ENCODE measurements at regions not wholly inside any gene's neighbourhood (a gene's known extent, or its start where the extent isn't known, plus 50 kb on each side); places are given as distances from the start of the nearest gene placed in this dataset.

GRCh38 chr4:138689593-138689992 is 326.0 kb upstream of the NOCT start:
- no peaks in the 10 kb centered on the region for H3K36me3 ChIP-seq (ENCODE audit: control insufficient read depth, low read length)
- TF ChIP-seq EZH2phosphoT487 (IDR thresholded peaks at IDR 0.05; ENCODE audit: borderline replicate concordance, low read length) (no peak), CTCF (IDR thresholded peaks at IDR 0.05; ENCODE audit: low read depth, low read length, poor library complexity, severe bottlenecking) (no peak)
- no peaks in the 10 kb centered on the region for H3K79me2 ChIP-seq (ENCODE audit: control insufficient read depth, low read length)
- no peak overlapping the region for H3K4me2 ChIP-seq (ENCODE audit: low read length)
- H3F3A ChIP-seq (ENCODE audit: control insufficient read depth, insufficient read depth), result no peaks in the 10 kb centered on the region
- H3K27ac ChIP-seq (ENCODE audit: low read depth, low read length), result no peak overlapping the region
- no peaks in the 10 kb centered on the region; the same call in 1 of the 2 replicates for H3K27me3 ChIP-seq (ENCODE audit: control insufficient read depth, low read length)
- no peak overlapping the region for H3K4me3 ChIP-seq (ENCODE audit: low read length)
- no peaks in the 10 kb centered on the region for H4K20me1 ChIP-seq (ENCODE audit: control insufficient read depth, insufficient read depth, low read depth, low read length)
- H3K9me2 ChIP-seq (replicated peaks; ENCODE audit: control insufficient read depth, low read length), result no peaks in the 10 kb centered on the region
- H3K4me1 ChIP-seq (ENCODE audit: control insufficient read depth, low read length), result no peaks in the 10 kb centered on the region
- H3K9me3 ChIP-seq (ENCODE audit: control insufficient read depth, insufficient read depth, low read length), result no peaks in the 10 kb centered on the region

- Histone ChIP-seq H3K36me3 (ENCODE audit: control insufficient read depth, low read length) (no peaks in the 10 kb centered on the region), H3K9me2 (replicated peaks; ENCODE audit: control insufficient read depth, low read length) (no peaks in the 10 kb centered on the region), H3K27me3 (ENCODE audit: control insufficient read depth, low read length) (no peaks in the 10 kb centered on the region; the same call in 1 of the 2 replicates), H3K4me3 (ENCODE audit: low read length) (no peak overlapping the region), H3K79me2 (ENCODE audit: control insufficient read depth, low read length) (no peaks in the 10 kb centered on the region), H3K4me2 (ENCODE audit: low read length) (no peak overlapping the region), H3F3A (ENCODE audit: control insufficient read depth, insufficient read depth) (no peaks in the 10 kb centered on the region), H3K27ac (ENCODE audit: low read depth, low read length) (no peak overlapping the region), H4K20me1 (ENCODE audit: control insufficient read depth, insufficient read depth, low read depth, low read length) (no peaks in the 10 kb centered on the region), H3K9me3 (ENCODE audit: control insufficient read depth, insufficient read depth, low read length) (no peaks in the 10 kb centered on the region), H3K4me1 (ENCODE audit: control insufficient read depth, low read length) (no peaks in the 10 kb centered on the region)
- TF ChIP-seq CTCF (IDR thresholded peaks at IDR 0.05; ENCODE audit: low read depth, low read length, poor library complexity, severe bottlenecking) (no peak), EZH2phosphoT487 (IDR thresholded peaks at IDR 0.05; ENCODE audit: borderline replicate concordance, low read length) (no peak)
Measured at GRCh38 chr4:138689187-138689586, 326.4 kb upstream of the NOCT start.

- H3K9me3 ChIP-seq (ENCODE audit: control insufficient read depth, insufficient read depth, low read length), result no peaks in the 10 kb centered on the region
- no peak overlapping the region for H3K27ac ChIP-seq (ENCODE audit: low read depth, low read length)
- no peak overlapping the region for H3K4me2 ChIP-seq (ENCODE audit: low read length)
- H3K27me3 ChIP-seq (ENCODE audit: control insufficient read depth, low read length), result no peaks in the 10 kb centered on the region; the same call in 1 of the 2 replicates
- H4K20me1 ChIP-seq (ENCODE audit: control insufficient read depth, insufficient read depth, low read depth, low read length), result no peaks in the 10 kb centered on the region
- no peaks in the 10 kb centered on the region for H3K36me3 ChIP-seq (ENCODE audit: control insufficient read depth, low read length)
- TF ChIP-seq CTCF (IDR thresholded peaks at IDR 0.05; ENCODE audit: low read depth, low read length, poor library complexity, severe bottlenecking) (no peak), EZH2phosphoT487 (IDR thresholded peaks at IDR 0.05; ENCODE audit: borderline replicate concordance, low read length) (no peak)
- no peak overlapping the region for H3K4me3 ChIP-seq (ENCODE audit: low read length)
- no peaks in the 10 kb centered on the region for H3K79me2 ChIP-seq (ENCODE audit: control insufficient read depth, low read length)
- no peaks in the 10 kb centered on the region for H3K9me2 ChIP-seq (replicated peaks; ENCODE audit: control insufficient read depth, low read length)
- no peaks in the 10 kb centered on the region for H3F3A ChIP-seq (ENCODE audit: control insufficient read depth, insufficient read depth)
- no peaks in the 10 kb centered on the region for H3K4me1 ChIP-seq (ENCODE audit: control insufficient read depth, low read length)
Measured at GRCh38 chr4:138688408-138689085, 327.0 kb upstream of the NOCT start.

Measured in DOHH2 (cell line).